ENCODE measurements at regions not wholly inside any gene's neighbourhood (a gene's known extent, or its start where the extent isn't known, plus 50 kb on each side); places are given as distances from the start of the nearest gene placed in this dataset.

DNA sequence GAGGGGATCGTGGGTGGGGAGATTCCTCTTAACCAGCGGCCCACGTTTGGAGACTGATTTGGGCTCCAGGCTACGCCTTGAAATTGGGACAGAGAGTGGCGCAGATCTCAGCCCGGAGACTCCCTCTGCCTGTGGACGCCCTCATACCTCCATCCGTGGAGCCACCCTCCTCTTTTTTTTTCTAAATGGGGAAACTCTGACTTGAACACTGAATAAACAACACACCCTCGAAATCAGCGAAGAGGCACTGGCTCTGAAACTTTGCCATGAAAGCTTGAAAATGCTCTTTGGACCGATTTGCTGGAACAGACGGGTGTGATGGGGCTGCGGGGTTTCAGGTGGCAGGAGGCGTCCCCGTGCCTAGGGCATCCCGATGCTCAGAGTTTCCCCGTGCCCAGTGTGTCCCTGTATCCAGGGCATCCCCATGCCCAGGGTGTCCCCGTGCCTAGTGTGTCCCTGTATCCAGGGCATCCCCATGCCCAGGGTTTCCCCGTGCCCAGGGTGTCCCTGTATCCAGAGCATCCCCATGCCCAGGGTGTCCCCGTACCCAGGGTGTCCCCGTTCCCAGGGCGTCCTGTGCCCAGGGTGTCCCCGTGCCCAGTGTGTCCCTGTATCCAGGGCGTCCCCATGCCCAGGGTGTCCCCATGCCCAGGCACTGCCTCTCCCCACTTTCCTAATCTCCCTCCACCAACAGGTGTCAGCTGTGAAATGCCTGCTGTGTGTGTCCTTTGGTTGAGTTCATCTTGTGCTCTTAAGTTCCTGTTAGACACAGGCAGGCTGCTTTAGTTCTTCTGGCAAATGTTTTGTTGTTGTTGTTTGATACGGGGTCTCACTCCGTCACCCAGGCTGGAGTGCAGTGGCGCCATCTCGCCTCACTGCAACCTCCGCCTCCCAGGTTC, 187.0 kb downstream of the SEC14L1 start:
- Histone ChIP-seq H3K4me3 (replicated peaks in 1 of 4; ENCODE audit: control extremely low read depth in 1 of 4, insufficient read depth in 1 of 4, low read depth in 3 of 4, low read length in 4 of 4) (no peak overlapping the region), H2AFZ (ENCODE audit: low read length) (no peak overlapping the region), H4K20me1 (ENCODE audit: control insufficient read depth, extremely low read depth, insufficient read depth, low read length) (no peaks in the 10 kb centered on the region), H3K27ac (ENCODE audit: insufficient read depth, low read length) (no peak overlapping the region), H3K79me2 (ENCODE audit: control insufficient read depth, insufficient read depth, low read length) (peaks cover 80% of the 10 kb centered on the region), H3K4me2 (ENCODE audit: extremely low read depth, insufficient read depth, low read length) (no peak overlapping the region), H3K27me3 (ENCODE audit: control insufficient read depth, insufficient read depth, low read length) (no peaks in the 10 kb centered on the region), H3K4me1 (ENCODE audit: control insufficient read depth, extremely low read depth, insufficient read depth, low read length) (peaks cover 34% of the 10 kb centered on the region), H3K9ac (ENCODE audit: insufficient read depth, low read length) (no peak overlapping the region), H3K36me3 (ENCODE audit: control insufficient read depth, insufficient read depth, low read length) (peaks cover 9% of the 10 kb centered on the region), H3K9me3 (ENCODE audit: control insufficient read depth, insufficient read depth, low read depth, low read length) (no peaks in the 10 kb centered on the region)
- TF ChIP-seq, protein P1, sequence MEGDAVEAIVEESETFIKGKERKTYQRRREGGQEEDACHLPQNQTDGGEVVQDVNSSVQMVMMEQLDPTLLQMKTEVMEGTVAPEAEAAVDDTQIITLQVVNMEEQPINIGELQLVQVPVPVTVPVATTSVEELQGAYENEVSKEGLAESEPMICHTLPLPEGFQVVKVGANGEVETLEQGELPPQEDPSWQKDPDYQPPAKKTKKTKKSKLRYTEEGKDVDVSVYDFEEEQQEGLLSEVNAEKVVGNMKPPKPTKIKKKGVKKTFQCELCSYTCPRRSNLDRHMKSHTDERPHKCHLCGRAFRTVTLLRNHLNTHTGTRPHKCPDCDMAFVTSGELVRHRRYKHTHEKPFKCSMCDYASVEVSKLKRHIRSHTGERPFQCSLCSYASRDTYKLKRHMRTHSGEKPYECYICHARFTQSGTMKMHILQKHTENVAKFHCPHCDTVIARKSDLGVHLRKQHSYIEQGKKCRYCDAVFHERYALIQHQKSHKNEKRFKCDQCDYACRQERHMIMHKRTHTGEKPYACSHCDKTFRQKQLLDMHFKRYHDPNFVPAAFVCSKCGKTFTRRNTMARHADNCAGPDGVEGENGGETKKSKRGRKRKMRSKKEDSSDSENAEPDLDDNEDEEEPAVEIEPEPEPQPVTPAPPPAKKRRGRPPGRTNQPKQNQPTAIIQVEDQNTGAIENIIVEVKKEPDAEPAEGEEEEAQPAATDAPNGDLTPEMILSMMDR (conservative IDR thresholded peaks at IDR 0.05 in 1 of 2, IDR thresholded peaks at IDR 0.05 in 1 of 2; ENCODE audit: low read depth in 1 of 2, low read length in 2 of 2): no peak
- no peak for TF ChIP-seq EZH2 (IDR thresholded peaks at IDR 0.05; ENCODE audit: low read length, missing control alignments)
- DNase-seq (ENCODE audit: low read depth in 2 of 2): no peak

DNA sequence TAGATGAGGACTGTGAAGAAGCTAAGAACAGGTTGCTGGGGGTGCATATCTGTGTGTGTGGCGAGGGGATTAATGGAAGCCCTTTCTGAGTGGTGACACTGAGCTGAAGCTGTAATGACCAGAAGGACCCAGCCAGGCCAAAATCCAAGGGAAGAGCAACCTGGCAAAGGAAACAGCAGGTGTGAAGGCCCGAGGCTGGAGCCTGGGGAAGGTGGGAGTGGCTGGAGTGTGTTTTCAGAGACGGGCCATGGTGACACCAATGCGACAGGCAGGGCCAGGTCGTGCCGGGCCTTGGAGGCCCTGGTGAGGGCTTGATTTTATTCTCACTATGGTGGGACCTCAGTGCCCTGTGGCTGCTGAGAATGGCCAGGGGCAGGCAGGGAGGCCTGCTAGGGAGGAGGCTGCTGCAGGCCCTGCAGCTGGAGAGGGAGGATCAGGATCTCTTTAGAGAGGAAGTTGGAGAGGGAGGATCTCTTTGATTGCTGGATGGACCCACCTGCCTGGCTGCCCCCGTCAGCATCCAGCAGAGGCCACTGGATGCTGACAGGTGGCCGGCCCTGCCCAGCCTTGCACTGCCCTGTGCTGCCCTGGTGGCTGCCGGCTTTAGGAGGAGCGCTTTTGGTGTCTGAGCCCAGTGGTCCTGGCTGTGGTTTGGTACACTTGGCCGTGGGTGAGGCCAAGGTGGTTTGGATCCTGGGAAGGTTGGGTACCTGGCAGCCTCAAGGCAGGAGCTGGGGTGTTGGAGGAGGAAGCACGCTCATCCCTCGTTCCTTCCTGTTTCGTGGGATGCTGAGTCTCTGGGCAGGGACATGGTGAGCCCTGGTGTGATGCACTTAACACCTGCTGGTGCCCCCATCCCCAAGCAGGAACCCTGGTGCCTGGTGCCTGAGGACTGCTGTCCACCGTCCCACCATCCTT, 188.3 kb downstream of the SEC14L1 start:
- peaks cover 28% of the 10 kb centered on the region for H3K4me1 ChIP-seq (ENCODE audit: control insufficient read depth, extremely low read depth, insufficient read depth, low read length)
- H3K79me2 ChIP-seq (ENCODE audit: control insufficient read depth, insufficient read depth, low read length): peaks cover 86% of the 10 kb centered on the region

More for the DNA sequence above, 188.3 kb downstream of the SEC14L1 start:
- no peaks in the 10 kb centered on the region for H3K9me3 ChIP-seq (ENCODE audit: control insufficient read depth, insufficient read depth, low read depth, low read length)
- no peaks in the 10 kb centered on the region for H3K27me3 ChIP-seq (ENCODE audit: control insufficient read depth, insufficient read depth, low read length)
- no peak for DNase-seq (ENCODE audit: low read depth in 2 of 2)
- peaks cover 9% of the 10 kb centered on the region for H3K36me3 ChIP-seq (ENCODE audit: control insufficient read depth, insufficient read depth, low read length)
- no peak overlapping the region for H3K27ac ChIP-seq (ENCODE audit: insufficient read depth, low read length)
- no peaks in the 10 kb centered on the region for H4K20me1 ChIP-seq (ENCODE audit: control insufficient read depth, extremely low read depth, insufficient read depth, low read length)
- H3K4me3 ChIP-seq (replicated peaks in 1 of 4; ENCODE audit: control extremely low read depth in 1 of 4, insufficient read depth in 1 of 4, low read depth in 3 of 4, low read length in 4 of 4): no peak overlapping the region
- H3K9ac ChIP-seq (ENCODE audit: insufficient read depth, low read length): no peak overlapping the region
- TF ChIP-seq, protein P1 (conservative IDR thresholded peaks at IDR 0.05 in 1 of 2, IDR thresholded peaks at IDR 0.05 in 1 of 2; ENCODE audit: low read depth in 1 of 2, low read length in 2 of 2): no peak
- no peak for TF ChIP-seq EZH2 (IDR thresholded peaks at IDR 0.05; ENCODE audit: low read length, missing control alignments)
- no peak overlapping the region for H3K4me2 ChIP-seq (ENCODE audit: extremely low read depth, insufficient read depth, low read length)
- no peak overlapping the region for H2AFZ ChIP-seq (ENCODE audit: low read length)
